HCT116 (cell line): ENCODE measurements at regions not wholly inside any gene's neighbourhood (a gene's known extent, or its start where the extent isn't known, plus 50 kb on each side); places are given as distances from the start of the nearest gene placed in this dataset.

Source experiments
- ATAC-seq: fragments of 200-7000 bp; cut with Tn5 transposase; 2 replicates; pipeline ENCODE4 v1.9.1; 2020; ENCODE audit warnings: mild to moderate bottlenecking, moderate library complexity
- BruUV-seq: library from RNA; stranded (reverse); fragments of 400-500 nt; replicated peaks from 2 replicates; lab custom pipeline; 2021; lab: Mats Ljungman, UMichigan
- CTCF ChIA-PET: fragments of 300-600 bp; sonication (Branson Sonifier 250); formaldehyde crosslinking; loops from one replicate; lab custom pipeline; 2021; ENCODE audit warnings: antibody characterized with exemption; lab: Charles Lee
- POLR2A ChIA-PET: fragments of 300-600, 350-600 bp; sonication (Branson Sonifier 250); formaldehyde crosslinking; loops from one replicate; lab custom pipeline; 2021; ENCODE audit warnings: antibody characterized with exemption; lab: Charles Lee
- RAD21 ChIA-PET, 2 experiments: fragments of 300-600 bp; sonication (Branson Sonifier 250); formaldehyde crosslinking; loops; one replicate each; lab custom pipeline; 2023; ENCODE audit warnings: low total read pairs in 2 of 2; ENCODE audit not compliant: uncharacterized antibody in 2 of 2, unreplicated experiment in 2 of 2, low non-redundant PET in 1 of 2; lab: Charles Lee
- DNase-seq: peaks from one replicate; pipeline ENCODE4 v3.0.0-alpha.2; 2010; ENCODE audit warnings: low read depth, low spot score
- H2AFZ ChIP-seq: fragments of 200-600 bp; shearing (Covaris generic), sonication (generic); 2 replicates; pipeline ENCODE4 v1.6.1; 2017; ENCODE audit warnings: low read depth, mixed run types, mixed read lengths, antibody characterized with exemption, low read length; ENCODE audit not compliant: poor library complexity, severe bottlenecking
- H3K27ac ChIP-seq: 2 replicates; pipeline ENCODE4 v1.5.1; 2012; ENCODE audit warnings: low read depth, low read length
- H3K27me3 ChIP-seq: fragments of 200-600 bp; sonication (generic); 2 replicates; pipeline ENCODE4 v1.6.1; 2016; ENCODE audit warnings: mixed run types, low read length, mixed read lengths; ENCODE audit not compliant: insufficient read depth
- H3K36me3 ChIP-seq, 2 experiments: fragments of 200-500 bp in 1 of 2; fragments of 200-600 bp in 1 of 2; sonication (Bioruptor generic) in 1 of 2; sonication (generic) in 1 of 2; 2 replicates each; pipeline versions ENCODE4 v1.5.1 to v1.6.1; 2014 to 2016; ENCODE audit warnings: low read length in 2 of 2, inconsistent platforms in 1 of 2, mixed read lengths in 1 of 2, mixed run types in 1 of 2; ENCODE audit not compliant: insufficient read depth in 2 of 2, control insufficient read depth in 1 of 2
- H3K4me1 ChIP-seq, 2 experiments: fragments of 200-600 bp in 1 of 2; sonication (generic) in 1 of 2; 2 replicates each; pipeline versions ENCODE4 v1.5.1 to v1.6.1; 2012 to 2017; ENCODE audit warnings: low read length in 2 of 2, inconsistent platforms in 1 of 2, mild to moderate bottlenecking in 1 of 2, mixed read lengths in 1 of 2, mixed run types in 1 of 2, moderate library complexity in 1 of 2; ENCODE audit not compliant: insufficient read depth in 2 of 2, control insufficient read depth in 1 of 2
- H3K4me2 ChIP-seq: fragments of 200-600 bp; sonication (generic); 2 replicates; pipeline ENCODE4 v1.6.1; 2017; ENCODE audit warnings: mixed run types, low read length, mixed read lengths
- H3K4me3 ChIP-seq, 2 experiments: fragments of 200-600 bp in 1 of 2; sonication (generic) in 1 of 2; replicated peaks in 1 of 2; 2 replicates each; pipeline ENCODE4 v1.5.1; 2011 to 2016; ENCODE audit warnings: low read length in 2 of 2, control low read depth in 1 of 2, low read depth in 1 of 2, mild to moderate bottlenecking in 1 of 2, mixed read lengths in 1 of 2, mixed run types in 1 of 2
- H3K79me2 ChIP-seq: fragments of 200-600 bp; sonication (generic); 2 replicates; pipeline ENCODE4 v1.6.1; 2017; ENCODE audit warnings: mild to moderate bottlenecking, mixed run types, low read length, moderate library complexity, mixed read lengths; ENCODE audit not compliant: insufficient read depth
- H3K9ac ChIP-seq: fragments of 200-600 bp; sonication (generic); 2 replicates; pipeline ENCODE4 v1.6.1; 2016; ENCODE audit warnings: low read length, mixed read lengths
- H3K9me2 ChIP-seq: fragments of 200-600 bp; sonication (generic), shearing (Covaris generic); 2 replicates; pipeline ENCODE4 v1.6.1; 2017; ENCODE audit warnings: mixed run types, mild to moderate bottlenecking, moderate library complexity; ENCODE audit not compliant: insufficient read depth
- H3K9me3 ChIP-seq, 2 experiments: fragments of 200-500 bp in 1 of 2; fragments of 200-600 bp in 1 of 2; sonication (Bioruptor generic) in 1 of 2; sonication (generic) in 1 of 2; 2 replicates each; pipeline ENCODE4 v1.6.1; 2014 to 2017; ENCODE audit warnings: low read length in 2 of 2, mixed read lengths in 2 of 2, inconsistent platforms in 1 of 2, low read depth in 1 of 2, mild to moderate bottlenecking in 1 of 2, mixed run types in 1 of 2, moderate library complexity in 1 of 2; ENCODE audit not compliant: control insufficient read depth in 1 of 2, insufficient read depth in 1 of 2
- H4K20me1 ChIP-seq: fragments of 200-600 bp; sonication (generic), shearing (Covaris generic); 2 replicates; pipeline ENCODE4 v1.6.1; 2017; ENCODE audit warnings: mixed run types, mild to moderate bottlenecking, moderate library complexity; ENCODE audit not compliant: insufficient read depth
- CBX3 ChIP-seq: IDR thresholded peaks from 2 replicates; pipeline ENCODE4 v1.6.1; 2012; ENCODE audit warnings: low read depth
- FOSL1 ChIP-seq: IDR thresholded peaks from 2 replicates; pipeline ENCODE4 v1.6.1; 2012; ENCODE audit warnings: low read depth
- JUND ChIP-seq: IDR thresholded peaks from 2 replicates; pipeline ENCODE4 v1.6.1; 2012
- MAX ChIP-seq: IDR thresholded peaks from 2 replicates; pipeline ENCODE4 v1.6.1; 2012
- POLR2A ChIP-seq: IDR thresholded peaks from 2 replicates; pipeline ENCODE4 v1.7.0; 2011; ENCODE audit warnings: borderline replicate concordance; ENCODE audit not compliant: insufficient read depth, insufficient read length; ENCODE audit errors: extremely low read depth
- POLR2AphosphoS5 ChIP-seq: IDR thresholded peaks from 2 replicates; pipeline ENCODE4 v1.6.1; 2011; ENCODE audit warnings: mild to moderate bottlenecking, low read depth, low read length, moderate library complexity
- RAD21 ChIP-seq: IDR thresholded peaks from 2 replicates; pipeline ENCODE4 v1.6.1; 2012; ENCODE audit warnings: low read depth, mild to moderate bottlenecking
- REST ChIP-seq: IDR thresholded peaks from 2 replicates; pipeline ENCODE4 v1.6.1; 2012; ENCODE audit warnings: low read depth
- SIN3A ChIP-seq: IDR thresholded peaks from 2 replicates; pipeline ENCODE4 v1.6.1; 2012; ENCODE audit warnings: low read depth
- SP1 ChIP-seq: IDR thresholded peaks from 2 replicates; pipeline ENCODE4 v1.6.1; 2012; ENCODE audit warnings: low read depth
- SRF ChIP-seq: IDR thresholded peaks from 2 replicates; pipeline ENCODE4 v1.6.1; 2012; ENCODE audit warnings: low read depth
- TCF7L2 ChIP-seq: IDR thresholded peaks from 2 replicates; pipeline ENCODE4 v1.7.0; 2011; ENCODE audit warnings: borderline replicate concordance, inconsistent platforms; ENCODE audit not compliant: insufficient read depth, insufficient read length; ENCODE audit errors: extremely low read depth
- YY1 ChIP-seq: IDR thresholded peaks from 2 replicates; pipeline ENCODE4 v1.6.1; 2011; ENCODE audit warnings: low read length, low read depth, moderate library complexity, mild to moderate bottlenecking; ENCODE audit not compliant: insufficient replicate concordance; ENCODE audit errors: extremely low read depth
- ZBTB33 ChIP-seq: IDR thresholded peaks from 2 replicates; pipeline ENCODE4 v1.6.1; 2011; ENCODE audit warnings: mild to moderate bottlenecking, low read length, moderate library complexity; ENCODE audit not compliant: insufficient replicate concordance; ENCODE audit errors: extremely low read depth
- ZFX ChIP-seq: fragments of 450-650 bp; IDR thresholded peaks from 2 replicates; pipeline ENCODE4 v1.6.1; 2017
- intact Hi-C: fragments of 100-400 bp; cut with micrococcal nuclease; formaldehyde crosslinking; loops from 2 replicates; pipeline ENCODE4 v1.10.0; 2022

- Histone ChIP-seq H3K4me3 (no peak overlapping the region), H2AFZ (no peak overlapping the region), H3K9ac (no peak overlapping the region), H3K79me2 (no peaks in the 10 kb centered on the region), H3K27me3 (no peaks in the 10 kb centered on the region), H3K9me2 (peaks cover 3% of the 10 kb centered on the region; the same call in 1 of the 2 replicates), H3K4me2 (no peak overlapping the region), H4K20me1 (no peaks in the 10 kb centered on the region), H3K9me3 (no peaks in the 10 kb centered on the region), H3K36me3 (no peaks in the 10 kb centered on the region), H3K27ac (no peak overlapping the region), H3K4me1 (no peaks in the 10 kb centered on the region)
- TF ChIP-seq TCF7L2 = no peak
- TF ChIP-seq REST = no peak
- no peak for TF ChIP-seq SIN3A
- TF ChIP-seq MAX = no peak
- CTCF ChIA-PET = no interaction called here
- DNase-seq (no peak), ATAC-seq (no peak)
- BruUV-seq = no TSS peak
- POLR2A ChIA-PET = no interaction called here
- intact Hi-C loops = no loop called here
- RAD21 ChIA-PET = no interaction called here
These were observed 202.1 kb upstream of the TET2 start for GRCh38 chr4:104944596-104944995.

- ChIA-PET CTCF (no interaction called here), POLR2A (no interaction called here), RAD21 (no interaction called here)
- ATAC-seq (no peak), DNase-seq (no peak)
- Histone ChIP-seq H4K20me1 (no peaks in the 10 kb centered on the region), H3K4me3 (no peak overlapping the region), H3K36me3 (no peaks in the 10 kb centered on the region), H3K4me1 (no peaks in the 10 kb centered on the region), H3K27me3 (no peaks in the 10 kb centered on the region), H3K79me2 (no peaks in the 10 kb centered on the region), H2AFZ (no peak overlapping the region), H3K4me2 (no peak overlapping the region), H3K9me2 (no peaks in the 10 kb centered on the region), H3K9me3 (no peaks in the 10 kb centered on the region), H3K9ac (no peak overlapping the region), H3K27ac (no peak overlapping the region)
- no TSS peak for BruUV-seq
- intact Hi-C loops = no loop called here
- TF ChIP-seq TCF7L2 = no peak
- no peak for TF ChIP-seq POLR2A
- no peak for TF ChIP-seq ZBTB33
- TF ChIP-seq FOSL1 = no peak
- TF ChIP-seq ZFX = no peak
- no peak for TF ChIP-seq POLR2AphosphoS5
- TF ChIP-seq CBX3 = no peak
- no peak for TF ChIP-seq JUND
- no peak for TF ChIP-seq MAX
- no peak for TF ChIP-seq SRF
- TF ChIP-seq YY1 = no peak
- no peak for TF ChIP-seq SP1
- TF ChIP-seq RAD21 = no peak
- TF ChIP-seq SIN3A = no peak
These were observed 182.1 kb upstream of the TET2 start for GRCh38 chr4:104964410-104965175.
